ENCODE measurements at regions not wholly inside any gene's neighbourhood (a gene's known extent, or its start where the extent isn't known, plus 50 kb on each side); places are given as distances from the start of the nearest gene placed in this dataset.
"Not testable (repeated sequence)": the region's sequence is repeated elsewhere in the genome, so short reads cannot be mapped to it uniquely, and the experiment has no call there.

DNA sequence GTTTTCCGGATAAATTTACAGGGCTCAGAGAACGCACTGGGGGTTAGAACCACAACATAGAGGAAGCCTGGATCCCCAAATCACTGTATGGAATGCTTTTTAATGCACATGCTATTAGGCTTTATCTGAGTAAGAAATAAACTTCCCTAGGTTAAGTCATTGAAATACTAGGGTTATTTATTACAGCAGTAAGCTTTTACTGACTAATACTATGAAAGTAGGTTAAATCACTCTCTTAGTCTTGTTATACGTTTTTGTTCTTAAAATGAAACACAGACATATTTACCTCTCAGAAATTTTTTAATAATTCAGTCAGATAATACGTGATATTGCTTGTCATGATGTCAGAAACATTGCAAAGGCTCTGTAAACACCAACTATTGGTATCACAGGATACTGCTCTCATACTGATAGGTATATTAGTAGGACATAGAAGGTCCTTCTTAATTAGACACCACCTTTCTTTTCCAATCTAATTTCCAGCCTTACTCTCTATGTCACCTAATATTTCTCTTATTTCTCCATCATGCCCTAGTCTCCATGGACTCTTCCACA is 162.7 kb upstream of the NYAP2 start:
- DNase-seq, result no peak

DNA sequence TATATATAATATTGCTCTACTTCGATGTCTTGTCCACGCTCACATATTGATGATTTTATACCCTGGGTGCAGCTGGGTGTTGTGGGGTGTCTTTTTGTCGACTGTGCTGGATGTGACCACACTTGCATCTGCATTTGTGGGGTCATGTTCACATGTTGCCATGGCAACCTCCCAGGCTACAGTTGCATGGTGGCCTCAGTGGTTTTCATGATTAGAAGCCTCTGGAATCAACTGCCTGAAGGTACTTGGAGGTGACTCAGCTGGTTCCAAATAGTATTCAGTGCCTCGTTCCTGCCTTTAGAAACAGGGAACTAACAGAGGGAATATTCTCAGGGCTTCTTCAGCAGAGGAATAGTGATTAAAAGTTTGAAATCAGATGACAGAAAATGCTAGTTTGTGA is 166.3 kb upstream of the NYAP2 start:
- no peak for DNase-seq

DNA sequence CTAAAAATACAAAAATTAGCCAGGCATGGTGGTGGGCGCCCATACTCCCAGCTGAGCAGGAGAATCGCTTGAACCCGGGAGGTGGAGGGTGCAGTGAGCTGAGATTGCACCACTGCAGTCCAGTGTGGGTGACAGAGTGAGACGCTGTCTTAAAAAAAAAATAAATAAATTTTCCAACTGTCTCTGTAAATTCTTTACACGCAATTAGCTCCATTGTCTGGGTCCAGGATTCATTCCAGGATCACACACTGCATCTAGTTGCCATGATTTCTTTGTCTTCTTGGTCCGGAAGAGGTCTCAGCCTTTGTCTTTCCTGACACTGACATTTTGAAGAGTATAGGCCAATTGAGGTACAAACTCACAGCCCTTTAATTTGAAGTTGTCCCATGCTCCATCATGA is 167.6 kb upstream of the NYAP2 start:
- no peak for DNase-seq

DNA sequence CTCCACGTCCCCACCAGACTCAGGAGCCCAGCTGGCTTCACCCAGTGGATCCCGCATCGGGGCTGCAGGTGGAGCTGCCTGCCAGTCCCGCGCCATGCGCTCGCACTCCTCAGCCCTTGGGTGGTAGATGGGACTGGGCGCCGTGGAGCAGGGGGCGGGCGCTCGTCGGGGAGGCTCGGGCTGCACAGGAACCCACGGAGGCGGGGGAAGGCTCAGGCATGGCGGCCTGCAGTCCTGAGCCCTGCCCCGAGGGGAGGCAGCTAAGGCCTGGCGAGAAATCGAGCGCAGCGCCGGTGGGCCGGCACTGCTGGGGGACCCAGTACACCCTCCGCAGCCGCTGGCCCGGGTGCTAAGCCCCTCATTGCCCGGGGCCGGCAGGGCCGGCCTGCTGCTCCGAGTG is 170.2 kb upstream of the NYAP2 start:
- not testable (repeated sequence) for DNase-seq

DNA sequence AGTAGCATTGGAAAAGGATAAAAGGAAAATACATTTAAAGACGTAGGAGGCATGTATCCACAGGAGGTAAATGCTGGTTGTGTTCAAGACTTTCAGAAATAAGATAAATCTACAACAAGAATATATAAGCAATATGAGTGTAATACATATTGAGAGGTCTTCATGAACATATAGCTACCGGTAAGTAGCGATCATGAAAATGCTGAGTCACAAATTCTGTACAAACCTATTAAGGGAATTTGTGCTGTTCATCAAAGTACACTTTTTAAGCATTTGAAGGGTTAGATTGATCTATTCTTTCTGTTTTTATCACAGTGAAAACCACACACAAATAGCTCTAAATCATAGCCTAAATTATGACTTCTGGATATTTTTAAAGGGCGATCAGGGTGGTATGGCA is 173.1 kb upstream of the NYAP2 start:
- DNase-seq, result no peak

DNA sequence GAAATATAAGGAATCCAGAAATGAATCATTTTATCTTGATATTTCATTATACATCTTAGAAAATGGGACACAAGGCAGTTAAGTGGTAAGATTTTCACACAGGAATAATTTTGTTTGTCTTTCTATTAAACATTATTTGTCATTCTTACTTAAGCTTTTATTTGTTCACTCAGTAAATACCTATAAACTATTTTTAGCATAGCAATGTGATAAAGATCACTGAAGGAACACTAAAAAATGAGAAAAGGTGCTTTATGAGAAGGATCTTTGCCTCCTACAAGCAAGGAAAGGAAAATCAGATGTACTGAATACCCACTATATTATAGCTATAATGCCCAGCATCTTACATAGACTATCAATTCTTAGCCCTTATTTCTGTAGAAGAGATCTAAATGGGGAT is 176.2 kb upstream of the NYAP2 start:
- DNase-seq, result no peak

DNA sequence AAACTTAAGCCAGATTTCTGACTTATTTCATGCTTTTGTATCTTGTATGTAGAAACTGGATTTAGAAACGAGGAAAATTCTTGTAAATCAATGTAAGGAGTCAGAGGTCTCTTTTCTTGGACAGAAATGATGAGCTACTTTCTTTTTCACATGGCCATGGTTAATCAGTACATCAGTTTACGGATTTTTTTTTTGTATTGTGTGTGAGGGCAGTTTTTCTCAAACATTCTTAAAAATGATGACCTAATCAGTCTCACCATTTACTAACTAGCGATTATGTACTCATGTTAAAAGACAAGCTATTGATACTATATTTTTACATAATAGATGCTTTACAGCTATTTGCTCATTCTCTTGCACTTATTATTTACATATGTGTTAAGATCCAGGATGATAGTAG is 165.2 kb upstream of the DOCK10 start:
- no peak for DNase-seq

DNA sequence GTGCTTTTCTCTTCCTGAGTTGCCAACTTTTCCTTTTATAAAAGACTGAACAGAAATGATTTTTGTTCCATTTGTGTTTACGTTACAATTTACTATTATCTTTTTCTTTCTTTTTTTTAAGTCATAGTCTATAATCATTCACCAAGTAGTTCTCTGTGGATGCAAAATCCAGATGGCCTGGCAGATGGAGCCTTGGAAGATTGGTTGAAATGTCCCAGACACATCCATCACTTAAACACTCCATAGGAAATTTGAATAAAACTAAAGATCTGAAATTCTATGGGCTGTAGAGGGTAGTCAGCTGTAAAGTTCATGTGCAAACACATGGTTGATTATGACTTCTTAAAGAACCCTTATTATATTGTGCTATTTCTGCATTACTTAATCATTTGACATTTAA is 164.8 kb upstream of the DOCK10 start:
- no peak for DNase-seq

DNA sequence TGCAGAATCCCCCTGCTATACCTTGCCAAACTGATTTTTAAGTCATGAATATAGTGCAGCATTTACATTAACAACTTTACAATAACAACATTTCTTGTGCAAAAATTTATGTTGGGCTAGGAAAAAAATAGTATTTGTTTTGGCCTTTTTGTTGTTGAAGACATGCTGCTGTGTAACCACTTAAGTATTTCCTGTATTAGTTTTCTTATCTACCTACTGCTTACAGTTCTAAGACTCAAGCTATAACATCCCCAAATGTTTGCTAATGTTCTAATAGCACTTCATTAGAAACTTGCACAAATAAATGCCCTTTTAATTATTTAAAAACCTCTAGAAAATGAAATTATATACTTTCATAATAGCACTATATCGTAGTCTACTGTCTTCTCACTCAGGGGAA is 154.3 kb upstream of the DOCK10 start:
- DNase-seq, result no peak

DNA sequence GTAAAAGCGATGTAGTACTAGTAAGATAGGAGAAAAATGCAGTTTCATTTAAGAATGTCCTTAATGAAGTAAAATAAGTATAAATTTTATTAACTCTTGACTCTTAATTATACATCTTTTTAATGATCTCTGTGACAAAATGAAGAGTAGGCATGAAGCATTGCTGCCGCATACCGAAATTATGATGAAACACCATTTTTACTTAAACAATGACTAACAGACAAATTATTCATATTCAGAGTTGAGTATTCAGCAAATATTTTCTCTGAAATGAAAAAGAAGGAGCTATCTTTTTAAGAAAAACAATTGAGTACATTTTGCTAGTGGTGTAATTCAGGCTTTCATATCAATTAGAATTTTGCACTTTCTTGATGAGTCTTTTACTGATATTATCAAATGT is 150.6 kb upstream of the DOCK10 start:
- DNase-seq, result no peak

DNA sequence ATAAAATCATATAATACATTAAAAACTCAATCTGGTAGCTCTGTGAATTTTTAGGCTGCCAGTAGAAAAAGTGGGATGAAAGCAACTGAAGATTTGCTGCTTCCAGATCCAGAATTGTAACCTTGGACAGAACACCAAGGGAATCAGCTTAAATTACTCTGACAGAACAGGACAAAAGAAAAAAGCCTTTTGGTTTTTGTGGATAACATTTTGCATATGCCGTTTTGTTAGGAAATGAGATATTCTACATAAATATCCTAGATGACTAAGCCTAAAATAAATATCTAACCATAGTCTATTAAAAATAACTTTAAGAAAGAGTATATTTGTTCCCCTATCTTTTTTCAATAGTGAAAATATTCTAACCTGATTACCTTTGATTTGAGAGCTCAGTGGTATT is 148.7 kb upstream of the DOCK10 start:
- DNase-seq, result no peak

DNA sequence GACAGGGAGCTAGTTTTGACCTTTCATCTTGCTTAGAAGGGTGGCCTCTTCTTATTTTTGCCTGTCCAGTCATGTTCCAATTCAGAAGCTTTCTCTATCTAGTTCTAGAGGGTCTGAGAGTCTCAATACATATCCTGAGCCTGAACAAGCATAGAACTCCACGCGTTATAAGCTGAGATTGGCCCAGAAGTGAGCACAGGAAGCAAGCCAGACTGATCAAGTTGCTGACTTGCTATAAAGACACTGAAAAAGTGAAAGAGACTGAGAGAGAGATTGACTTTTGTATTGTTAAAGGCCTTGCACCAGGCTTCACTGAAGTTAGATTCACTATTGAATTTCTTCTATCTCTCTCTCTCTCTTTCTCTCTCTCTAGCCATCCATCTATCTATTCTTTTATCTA is 142.7 kb upstream of the DOCK10 start:
- DNase-seq, result no peak

DNA sequence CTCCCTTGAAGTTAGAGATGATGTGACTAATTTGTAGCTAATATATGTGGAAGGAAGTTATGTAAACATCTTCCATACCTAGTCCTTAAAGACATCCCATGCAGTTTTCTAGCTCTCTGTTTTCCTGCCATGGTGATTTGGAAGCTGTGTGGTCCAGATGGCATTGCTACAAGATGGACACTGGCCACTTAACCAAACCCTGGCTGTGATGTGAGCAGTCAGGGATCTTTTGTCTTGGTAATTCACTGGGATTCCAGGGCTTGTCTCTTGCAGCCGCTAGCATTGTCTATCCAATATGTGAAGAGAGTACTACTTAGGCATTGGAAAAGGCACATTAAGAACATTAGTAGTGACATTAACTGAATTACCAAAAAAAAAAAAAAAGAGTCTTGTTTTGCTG is 139.9 kb upstream of the DOCK10 start:
- DNase-seq, result no peak

DNA sequence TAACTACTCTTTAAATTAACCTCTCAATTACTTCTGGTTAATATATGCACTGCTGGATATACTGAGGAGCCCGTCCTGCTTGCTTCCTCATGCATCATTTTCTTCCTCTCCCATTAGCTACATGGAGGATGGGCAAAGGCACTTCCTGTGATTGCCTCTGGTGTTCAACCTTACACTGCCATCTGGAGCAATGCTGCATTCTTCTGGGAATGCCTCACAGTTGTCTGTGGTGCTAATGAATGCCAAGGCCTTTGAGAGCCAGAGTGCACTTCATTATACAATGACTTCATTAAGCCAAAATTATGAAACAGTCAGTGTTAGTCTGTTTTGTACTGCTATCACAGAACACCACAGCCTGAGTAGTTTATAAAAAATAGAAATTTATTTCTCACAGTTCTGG is 134.8 kb upstream of the DOCK10 start:
- DNase-seq, result no peak

DNA sequence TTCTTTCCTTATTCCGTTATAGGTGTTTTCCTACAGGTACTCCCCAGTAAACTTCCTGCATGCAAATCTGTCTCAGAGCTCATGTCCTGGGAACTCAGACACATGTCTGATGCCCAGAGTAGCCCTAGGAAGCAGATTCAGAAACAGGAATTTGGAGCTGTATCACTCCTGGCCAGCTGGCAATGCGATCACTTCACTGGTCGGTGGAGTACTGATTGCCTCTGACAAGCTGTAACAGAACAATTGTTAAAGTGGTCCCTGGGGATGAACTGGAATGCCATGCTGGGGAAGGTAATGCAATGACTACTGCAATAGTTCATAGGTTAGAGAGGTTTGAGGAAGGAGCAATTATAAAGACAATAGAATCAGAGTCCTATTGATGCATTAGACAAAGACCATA is 131.6 kb upstream of the DOCK10 start:
- no peak for DNase-seq

DNA sequence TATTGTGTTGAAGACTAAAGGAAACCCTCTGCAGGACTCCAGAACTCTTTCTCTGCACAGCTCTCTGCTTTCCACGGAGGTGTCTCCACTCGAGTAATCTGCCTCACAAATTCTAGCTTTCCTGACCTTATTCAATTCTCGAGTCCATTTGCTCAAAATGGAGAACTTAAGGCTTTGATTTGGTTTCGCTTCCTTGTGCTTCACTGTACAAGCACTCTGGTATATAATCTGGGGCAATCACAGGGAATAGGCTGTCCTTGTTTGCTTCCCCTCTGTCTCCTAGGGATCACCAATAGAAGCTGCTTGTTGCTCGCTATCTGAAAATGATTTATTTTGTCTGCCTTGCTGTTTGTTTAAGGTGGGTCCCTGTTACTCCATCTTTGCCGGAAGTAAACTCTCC is 129.1 kb upstream of the DOCK10 start:
- no peak for DNase-seq

DNA sequence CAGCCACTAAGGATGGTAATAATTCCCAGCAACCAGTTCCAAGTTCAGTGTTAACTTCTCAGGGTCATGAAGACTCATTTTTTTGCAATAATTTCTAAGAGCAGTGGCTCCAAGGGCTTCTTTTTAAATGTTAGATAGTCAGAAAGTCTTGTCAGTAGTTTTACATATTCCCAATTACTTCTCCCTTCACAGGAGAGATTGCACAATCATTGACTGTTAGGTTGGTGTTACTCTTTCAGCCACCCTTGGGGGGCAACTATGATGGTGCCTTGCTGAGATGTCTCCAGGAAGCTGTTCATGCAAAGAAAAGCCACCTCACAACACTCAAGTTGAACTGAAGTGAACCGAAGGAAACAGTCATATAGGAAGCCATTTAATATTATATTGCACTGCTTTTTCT is 127.9 kb upstream of the DOCK10 start:
- DNase-seq, result no peak

DNA sequence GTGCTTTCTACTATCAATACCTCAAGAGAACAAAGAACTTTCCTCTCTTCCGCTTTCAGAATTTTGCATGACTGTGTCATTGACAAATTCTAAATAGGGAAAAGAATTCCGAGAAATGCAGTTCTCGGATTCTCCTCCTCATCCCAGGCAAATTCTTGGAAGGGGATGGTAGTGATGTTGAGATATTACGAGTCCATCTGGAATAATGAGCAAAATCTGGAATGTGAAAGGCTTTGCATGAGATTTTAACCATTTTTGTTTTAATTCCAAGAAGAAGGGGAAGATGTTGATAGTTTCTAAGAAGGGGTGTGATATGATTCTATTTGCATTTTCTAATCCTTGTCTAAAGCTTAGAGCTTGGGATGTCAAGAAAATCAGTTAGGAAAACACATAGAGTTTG is 127.1 kb upstream of the DOCK10 start:
- no peak for DNase-seq

DNA sequence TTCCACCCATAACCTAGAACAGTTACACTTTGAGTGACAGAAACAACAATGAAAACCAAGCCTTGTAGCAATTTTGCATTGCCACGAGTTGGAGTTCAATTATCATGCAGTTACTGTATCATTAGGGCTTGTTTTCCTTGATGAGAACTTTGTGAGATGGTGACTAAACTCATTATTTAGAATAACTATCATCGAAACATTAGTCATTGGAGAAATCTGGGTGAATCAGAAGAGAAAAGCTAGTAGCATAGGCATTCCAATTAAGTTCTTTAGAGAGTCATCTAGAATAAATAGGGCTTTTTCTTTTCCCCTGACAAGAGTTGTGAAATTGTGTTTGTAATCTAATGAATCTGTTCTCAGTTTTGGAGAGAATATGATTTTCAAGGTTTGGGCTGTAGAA is 122.8 kb upstream of the DOCK10 start:
- DNase-seq, result no peak

DNA sequence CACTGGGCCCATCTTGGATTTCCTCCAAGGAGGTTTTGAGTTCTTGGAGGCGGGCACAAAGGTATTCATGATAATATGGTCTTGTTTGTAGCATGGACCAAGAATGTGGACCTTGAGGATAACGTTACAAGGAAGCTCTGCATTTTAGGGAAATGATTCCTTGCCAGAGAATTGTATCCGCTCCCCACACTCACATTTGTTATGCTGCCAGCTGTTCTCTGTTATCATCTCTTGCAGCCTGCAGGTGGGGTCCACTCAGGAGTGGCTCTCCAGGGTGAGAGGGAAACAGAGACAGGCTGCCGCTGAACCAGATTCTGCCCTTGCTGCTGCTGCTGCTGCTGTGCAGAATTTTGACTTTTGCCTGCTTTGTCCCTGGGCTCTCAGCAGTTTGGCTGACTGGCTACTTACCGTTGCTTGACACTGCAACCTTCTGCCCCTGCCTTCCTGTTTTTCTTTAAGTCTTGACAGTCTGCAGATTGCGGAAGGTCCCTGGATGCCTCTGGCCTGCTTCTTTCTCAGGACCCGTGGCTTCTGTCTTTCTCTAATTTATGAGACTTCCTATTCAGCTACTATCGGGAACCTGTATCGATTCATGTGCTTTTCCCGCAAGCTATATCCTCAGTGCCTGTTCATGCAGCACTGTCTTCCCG is 122.3 kb upstream of the DOCK10 start:
- DNase-seq, result no peak

DNA sequence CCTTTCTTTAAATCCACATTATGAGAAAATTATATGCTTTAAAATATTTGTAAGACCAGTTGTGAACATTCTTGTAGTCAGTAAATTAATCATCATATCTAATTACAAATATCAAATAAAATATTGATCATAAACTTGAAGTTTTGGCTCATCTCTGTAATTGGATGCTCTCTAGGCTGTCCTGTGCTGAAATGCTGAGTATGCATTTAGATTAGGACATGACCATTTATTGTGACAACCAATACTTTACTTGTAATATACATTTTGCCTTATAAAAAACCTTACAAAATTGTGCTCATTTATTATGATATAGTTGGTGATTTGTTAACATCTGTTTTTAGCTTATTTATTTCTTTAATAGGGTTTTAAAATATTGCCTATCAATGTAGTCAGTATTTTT is 116.1 kb upstream of the DOCK10 start:
- no peak for DNase-seq

DNA sequence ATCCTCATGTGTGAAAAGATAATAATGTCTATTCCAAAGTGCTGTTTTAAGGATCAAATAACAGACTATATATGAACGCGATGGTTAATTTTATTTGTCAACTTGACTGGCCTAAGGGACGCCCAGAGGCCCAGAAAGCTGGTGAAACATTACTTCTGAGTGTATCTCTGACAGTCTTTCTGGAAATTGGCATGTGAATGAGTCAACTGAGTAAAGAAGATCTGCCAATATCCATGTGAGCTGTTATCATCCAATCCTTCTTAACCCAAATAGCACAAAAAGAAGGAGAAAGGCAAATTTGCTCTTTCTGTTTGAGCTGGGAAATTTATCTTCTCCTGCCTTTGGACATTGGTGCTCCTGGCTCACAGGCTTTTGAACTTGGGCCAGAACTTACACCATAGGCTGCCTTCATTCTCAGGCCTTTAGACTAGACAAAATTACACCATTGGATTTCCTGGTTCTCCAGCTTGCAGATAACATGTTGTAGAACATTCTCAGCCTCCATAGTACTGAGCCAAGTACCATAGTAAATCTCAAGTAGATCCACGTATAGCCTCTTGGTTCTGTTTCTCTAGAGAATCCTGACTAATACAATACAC is 114.7 kb upstream of the DOCK10 start:
- no peak for DNase-seq

DNA sequence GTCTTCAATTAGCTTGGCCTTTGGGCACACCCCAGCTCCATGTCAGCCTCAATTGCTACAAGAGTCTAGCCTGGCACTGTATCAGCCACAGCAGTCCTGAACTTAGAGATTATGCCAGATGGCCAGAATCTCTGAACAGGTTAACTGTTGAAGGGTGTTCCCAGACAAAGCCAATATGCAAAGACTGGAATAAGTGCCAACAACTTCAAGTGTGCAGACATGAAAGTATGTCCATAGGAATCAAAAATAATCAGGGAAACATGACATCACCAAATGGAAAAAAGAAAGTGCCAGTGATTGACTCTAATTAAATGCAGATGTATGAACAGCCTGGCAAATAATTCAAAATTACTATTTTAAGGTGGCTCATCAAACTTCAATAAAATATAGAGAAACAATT is 98.5 kb upstream of the DOCK10 start:
- DNase-seq, result no peak

DNA sequence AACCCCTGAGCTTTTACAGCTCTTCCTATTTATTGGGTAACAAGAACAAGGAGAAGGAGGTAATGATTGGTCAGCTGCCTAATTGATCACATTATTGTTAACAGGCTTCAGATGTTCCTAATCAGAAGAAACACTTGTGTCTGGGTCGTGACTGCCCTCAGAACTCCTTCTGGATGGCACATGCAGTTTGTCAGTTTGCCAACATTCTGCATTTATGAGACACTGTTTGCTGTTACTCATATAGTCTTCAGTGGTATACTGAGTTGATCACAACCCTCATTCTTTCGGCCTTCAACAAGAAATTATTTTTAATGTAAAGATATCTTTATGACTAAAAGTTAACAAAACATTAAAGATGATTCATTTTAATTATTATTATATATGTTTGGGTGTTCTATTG is 95.7 kb upstream of the DOCK10 start:
- no peak for DNase-seq

DNA sequence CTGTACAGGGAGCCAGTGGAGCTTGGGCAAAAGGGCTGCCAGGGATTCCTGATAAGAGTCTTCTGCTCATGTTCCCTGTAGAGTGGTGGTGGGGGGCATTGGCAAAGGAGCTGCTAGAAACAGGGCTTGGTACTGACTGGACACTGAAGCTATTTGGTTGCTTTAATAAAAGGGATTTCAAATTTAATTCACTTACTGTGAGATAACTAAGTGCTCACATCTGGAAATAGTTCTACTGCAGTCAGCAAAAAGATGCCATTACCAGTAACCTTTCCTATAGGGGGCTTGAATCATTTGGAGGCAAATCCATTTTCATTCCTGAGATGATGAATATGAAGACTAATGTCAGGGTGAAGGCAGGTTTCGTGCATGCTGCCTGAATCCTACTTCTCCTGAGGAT is 94.3 kb upstream of the DOCK10 start:
- DNase-seq, result no peak
